GM12872 (cell line): ENCODE measurements at regions not wholly inside any gene's neighbourhood (a gene's known extent, or its start where the extent isn't known, plus 50 kb on each side); places are given as distances from the start of the nearest gene placed in this dataset.

ENCODE experiments used
- CTCF ChIP-seq: IDR thresholded peaks from 3 replicates; pipeline ENCODE4 v1.5.1; 2011; ENCODE audit warnings: low read depth, mild to moderate bottlenecking, low read length, moderate library complexity; ENCODE audit not compliant: insufficient read depth

- no peak for TF ChIP-seq CTCF
Observed at GRCh38 chr3:159301961-159302360, 500.1 kb downstream of the MFSD1 start.

GRCh38 chr3:159305017-159305416, 503.2 kb downstream of the MFSD1 start:
- TF ChIP-seq CTCF = no peak

GRCh38 chr3:159319156-159319555, 517.3 kb downstream of the MFSD1 start:
- TF ChIP-seq CTCF = no peak

GRCh38 chr3:159322322-159322939, 520.6 kb downstream of the MFSD1 start:
- TF ChIP-seq CTCF = peak; percentile 88

- no peak for TF ChIP-seq CTCF
Observed at GRCh38 chr3:159323848-159324247, 522.0 kb downstream of the MFSD1 start.

- no peak for TF ChIP-seq CTCF
Observed at GRCh38 chr3:159326998-159327397, 525.1 kb downstream of the MFSD1 start.

GRCh38 chr3:159332535-159333099, 530.8 kb downstream of the MFSD1 start:
- TF ChIP-seq CTCF = no peak
